ENCODE measurements at regions not wholly inside any gene's neighbourhood (a gene's known extent, or its start where the extent isn't known, plus 50 kb on each side); places are given as distances from the start of the nearest gene placed in this dataset.

DNA sequence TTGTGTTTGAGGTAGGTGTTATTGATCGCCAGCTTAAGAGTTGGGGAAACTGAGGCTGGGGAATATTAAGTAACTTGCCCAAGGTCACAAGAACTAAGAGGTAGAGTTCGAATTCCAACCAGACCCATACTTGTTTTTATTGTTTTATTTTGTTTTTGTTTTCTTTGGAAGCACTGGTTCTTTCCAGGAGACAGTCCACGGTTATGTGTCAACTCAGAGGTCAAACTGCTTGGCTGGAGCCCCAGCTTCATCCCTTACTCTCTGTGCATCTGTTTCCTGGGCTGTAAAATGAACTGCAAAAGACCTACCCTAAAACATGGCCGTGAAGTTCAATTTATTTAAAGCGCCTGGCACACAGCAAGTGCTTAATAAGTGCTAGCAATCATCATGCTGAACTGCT is 74.4 kb upstream of the MAP1LC3B2 start:
- TF ChIP-seq, protein P1, sequence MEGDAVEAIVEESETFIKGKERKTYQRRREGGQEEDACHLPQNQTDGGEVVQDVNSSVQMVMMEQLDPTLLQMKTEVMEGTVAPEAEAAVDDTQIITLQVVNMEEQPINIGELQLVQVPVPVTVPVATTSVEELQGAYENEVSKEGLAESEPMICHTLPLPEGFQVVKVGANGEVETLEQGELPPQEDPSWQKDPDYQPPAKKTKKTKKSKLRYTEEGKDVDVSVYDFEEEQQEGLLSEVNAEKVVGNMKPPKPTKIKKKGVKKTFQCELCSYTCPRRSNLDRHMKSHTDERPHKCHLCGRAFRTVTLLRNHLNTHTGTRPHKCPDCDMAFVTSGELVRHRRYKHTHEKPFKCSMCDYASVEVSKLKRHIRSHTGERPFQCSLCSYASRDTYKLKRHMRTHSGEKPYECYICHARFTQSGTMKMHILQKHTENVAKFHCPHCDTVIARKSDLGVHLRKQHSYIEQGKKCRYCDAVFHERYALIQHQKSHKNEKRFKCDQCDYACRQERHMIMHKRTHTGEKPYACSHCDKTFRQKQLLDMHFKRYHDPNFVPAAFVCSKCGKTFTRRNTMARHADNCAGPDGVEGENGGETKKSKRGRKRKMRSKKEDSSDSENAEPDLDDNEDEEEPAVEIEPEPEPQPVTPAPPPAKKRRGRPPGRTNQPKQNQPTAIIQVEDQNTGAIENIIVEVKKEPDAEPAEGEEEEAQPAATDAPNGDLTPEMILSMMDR (conservative IDR thresholded peaks at IDR 0.05 in 1 of 2, IDR thresholded peaks at IDR 0.05 in 1 of 2; ENCODE audit: low read depth in 1 of 2, low read length in 2 of 2), result no peak
- no peak for TF ChIP-seq EZH2 (IDR thresholded peaks at IDR 0.05; ENCODE audit: low read length, missing control alignments)

All from fibroblast of lung (primary cell).